ENCODE measurements at regions not wholly inside any gene's neighbourhood (a gene's known extent, or its start where the extent isn't known, plus 50 kb on each side); places are given as distances from the start of the nearest gene placed in this dataset.

DNA sequence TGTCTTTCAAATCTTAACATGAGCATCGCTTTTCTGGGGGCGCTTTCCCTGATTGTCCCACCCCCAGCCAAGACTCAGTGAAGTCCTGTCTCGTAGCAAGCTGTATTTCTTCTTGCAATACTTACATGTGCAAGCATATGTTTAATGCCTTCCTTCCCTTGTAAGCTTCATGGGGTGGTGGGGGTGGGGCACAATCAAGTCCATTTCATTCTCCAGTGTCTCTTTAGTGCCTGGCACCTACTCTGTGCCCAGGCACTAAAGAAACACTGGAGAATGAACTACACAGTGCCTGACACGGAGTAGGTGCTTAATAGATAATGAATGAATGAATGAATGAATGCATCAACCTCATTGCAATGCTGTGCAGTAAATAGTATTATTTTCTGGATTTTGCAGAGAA is 143.1 kb downstream of the PLPP3 start:
- WGBS, 2 donors, result 80 to 82% methylated on average over 4 of the region's 4 CpGs

DNA sequence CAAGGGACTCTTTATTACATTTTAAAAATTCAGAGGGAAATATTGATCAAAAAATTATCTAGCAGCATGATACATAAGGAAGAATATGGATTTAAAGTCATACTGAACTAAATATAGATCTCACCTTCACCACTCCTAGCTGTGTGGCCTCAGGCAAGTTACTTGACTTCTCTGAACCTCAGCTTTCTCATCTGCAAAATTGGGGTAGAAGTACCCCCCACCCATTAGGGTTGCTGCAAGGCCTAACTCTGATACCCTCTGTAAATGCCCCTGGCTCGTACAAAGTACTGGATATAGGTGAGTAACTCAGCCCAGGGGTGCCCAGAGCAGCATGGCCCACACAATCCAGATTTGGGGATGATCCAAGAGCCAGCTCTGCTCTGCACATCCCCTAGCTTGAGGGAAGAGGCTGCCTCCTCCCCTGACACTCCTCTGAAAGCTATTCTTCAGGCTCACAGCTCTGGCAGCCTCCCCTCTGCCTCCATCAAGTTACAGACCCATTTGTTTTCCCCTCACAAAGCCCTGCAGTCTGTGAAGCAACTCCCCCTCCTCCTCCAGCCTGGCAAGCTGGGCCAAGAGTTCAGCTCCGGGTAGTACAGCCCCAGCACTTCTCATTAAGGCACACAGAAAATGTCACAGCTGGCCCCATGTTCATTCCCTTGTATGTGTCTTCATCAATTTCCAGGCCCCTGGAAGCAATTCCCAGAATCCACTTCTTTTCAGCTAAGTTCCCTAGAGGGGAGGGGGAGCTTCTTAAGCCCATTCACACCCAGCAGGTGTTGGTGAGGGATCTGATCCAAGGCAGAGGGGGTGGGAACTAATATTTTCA is 143.7 kb downstream of the PLPP3 start:
- DNase-seq (peak; percentile 80 to 93 (median 89)), ATAC-seq (ENCODE audit: insufficient read depth, low FRiP score) (no peak)
- Histone ChIP-seq H3K4me3 (no peak overlapping the region), H3K9me3 (ENCODE audit: control insufficient read depth in 4 of 4, insufficient read depth in 3 of 4, low read length in 3 of 4) (no peaks in the 10 kb centered on the region), H3K27ac (ENCODE audit: low read depth in 1 of 2, low read length in 1 of 2) (no peak overlapping the region), H3K27me3 (ENCODE audit: control insufficient read depth in 3 of 3, insufficient read depth in 3 of 3, low read length in 2 of 3) (no peaks in the 10 kb centered on the region), H3K9ac (ENCODE audit: insufficient read depth in 1 of 2, low read length in 2 of 2) (no peak overlapping the region), H3K36me3 (ENCODE audit: control insufficient read depth in 4 of 4, insufficient read depth in 4 of 4, low read length in 4 of 4) (no peaks in the 10 kb centered on the region), H3K4me1 (ENCODE audit: control insufficient read depth in 5 of 5, insufficient read depth in 5 of 5, low read length in 5 of 5) (peaks cover 4 to 31% (median 16%) of the 10 kb centered on the region in 5 donors)
- TF ChIP-seq, protein P1, sequence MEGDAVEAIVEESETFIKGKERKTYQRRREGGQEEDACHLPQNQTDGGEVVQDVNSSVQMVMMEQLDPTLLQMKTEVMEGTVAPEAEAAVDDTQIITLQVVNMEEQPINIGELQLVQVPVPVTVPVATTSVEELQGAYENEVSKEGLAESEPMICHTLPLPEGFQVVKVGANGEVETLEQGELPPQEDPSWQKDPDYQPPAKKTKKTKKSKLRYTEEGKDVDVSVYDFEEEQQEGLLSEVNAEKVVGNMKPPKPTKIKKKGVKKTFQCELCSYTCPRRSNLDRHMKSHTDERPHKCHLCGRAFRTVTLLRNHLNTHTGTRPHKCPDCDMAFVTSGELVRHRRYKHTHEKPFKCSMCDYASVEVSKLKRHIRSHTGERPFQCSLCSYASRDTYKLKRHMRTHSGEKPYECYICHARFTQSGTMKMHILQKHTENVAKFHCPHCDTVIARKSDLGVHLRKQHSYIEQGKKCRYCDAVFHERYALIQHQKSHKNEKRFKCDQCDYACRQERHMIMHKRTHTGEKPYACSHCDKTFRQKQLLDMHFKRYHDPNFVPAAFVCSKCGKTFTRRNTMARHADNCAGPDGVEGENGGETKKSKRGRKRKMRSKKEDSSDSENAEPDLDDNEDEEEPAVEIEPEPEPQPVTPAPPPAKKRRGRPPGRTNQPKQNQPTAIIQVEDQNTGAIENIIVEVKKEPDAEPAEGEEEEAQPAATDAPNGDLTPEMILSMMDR (IDR thresholded peaks at IDR 0.05; ENCODE audit: control extremely low read depth, extremely low read depth), result no peak
- 70 to 91% methylated on average over 2 of the region's 2 CpGs for WGBS, 2 donors

More for the DNA sequence above, 143.1 kb downstream of the PLPP3 start:
- no peak for DNase-seq
- no peaks in the 10 kb centered on the region for H3K27me3 ChIP-seq (ENCODE audit: control insufficient read depth in 3 of 3, insufficient read depth in 3 of 3, low read length in 2 of 3)
- no peak for ATAC-seq (ENCODE audit: insufficient read depth, low FRiP score)
- H3K27ac ChIP-seq (ENCODE audit: low read depth in 1 of 2, low read length in 1 of 2), result no peak overlapping the region
- TF ChIP-seq, protein P1 (IDR thresholded peaks at IDR 0.05; ENCODE audit: control extremely low read depth, extremely low read depth), result no peak
- no peak overlapping the region for H3K9ac ChIP-seq (ENCODE audit: insufficient read depth in 1 of 2, low read length in 2 of 2)
- peaks cover 4 to 31% (median 16%) of the 10 kb centered on the region in 5 donors for H3K4me1 ChIP-seq (ENCODE audit: control insufficient read depth in 5 of 5, insufficient read depth in 5 of 5, low read length in 5 of 5)
- no peaks in the 10 kb centered on the region for H3K36me3 ChIP-seq (ENCODE audit: control insufficient read depth in 4 of 4, insufficient read depth in 4 of 4, low read length in 4 of 4)
- H3K9me3 ChIP-seq (ENCODE audit: control insufficient read depth in 4 of 4, insufficient read depth in 3 of 4, low read length in 3 of 4), result no peaks in the 10 kb centered on the region
- no peak overlapping the region for H3K4me3 ChIP-seq

DNA sequence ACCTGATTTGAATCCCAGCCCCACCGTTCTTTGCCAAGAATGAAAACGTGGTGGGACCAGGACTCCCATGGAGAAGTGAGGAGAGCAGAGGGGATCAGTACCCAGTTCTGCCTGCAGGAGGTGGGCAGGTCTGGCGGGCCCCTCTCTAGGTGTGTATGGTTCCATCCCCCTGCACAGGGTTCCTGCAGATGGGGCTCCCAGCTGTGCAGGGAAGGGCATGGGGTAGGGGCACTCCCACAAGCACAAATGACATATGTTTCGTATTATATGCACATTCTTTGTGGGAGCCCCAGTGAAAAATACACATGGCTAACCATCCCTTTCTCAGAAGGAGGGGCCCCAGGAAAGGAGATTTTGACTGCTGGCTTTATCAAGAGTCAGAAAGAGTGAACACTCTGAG is 144.6 kb downstream of the PLPP3 start:
- TF ChIP-seq, protein P1 (IDR thresholded peaks at IDR 0.05; ENCODE audit: control extremely low read depth, extremely low read depth), result no peak
- Histone ChIP-seq H3K9me3 (ENCODE audit: control insufficient read depth in 4 of 4, insufficient read depth in 3 of 4, low read length in 3 of 4) (no peaks in the 10 kb centered on the region), H3K36me3 (ENCODE audit: control insufficient read depth in 4 of 4, insufficient read depth in 4 of 4, low read length in 4 of 4) (no peaks in the 10 kb centered on the region), H3K4me3 (no peak overlapping the region), H3K27ac (ENCODE audit: low read depth in 1 of 2, low read length in 1 of 2) (no peak overlapping the region), H3K27me3 (ENCODE audit: control insufficient read depth in 3 of 3, insufficient read depth in 3 of 3, low read length in 2 of 3) (no peaks in the 10 kb centered on the region), H3K4me1 (ENCODE audit: control insufficient read depth in 5 of 5, insufficient read depth in 5 of 5, low read length in 5 of 5) (peaks cover 4 to 34% (median 16%) of the 10 kb centered on the region in 5 donors), H3K9ac (ENCODE audit: insufficient read depth in 1 of 2, low read length in 2 of 2) (no peak overlapping the region)
- ATAC-seq (ENCODE audit: insufficient read depth, low FRiP score) (no peak), DNase-seq (peak in 2 of 3 donors; percentile 51 to 54)
- 90 to 95% methylated on average over 4 of the region's 4 CpGs for WGBS, 2 donors
